SK-N-SH (cell line): ENCODE measurements at regions not wholly inside any gene's neighbourhood (a gene's known extent, or its start where the extent isn't known, plus 50 kb on each side); places are given as distances from the start of the nearest gene placed in this dataset.

Source experiments
- CTCF ChIA-PET: fragments of 300-600, 350-600 bp; formaldehyde crosslinking; extraction: SDS; loops from one replicate; lab custom pipeline; 2021; lab: Yijun Ruan, JAX
- POLR2A ChIA-PET: fragments of 350-600 bp; sonication (Branson Sonifier 250); formaldehyde crosslinking; extraction: SDS; loops from one replicate; lab custom pipeline; 2020; ENCODE audit warnings: antibody characterized with exemption, inconsistent platforms; lab: Yijun Ruan, JAX
- DNase-seq: peaks from one replicate; pipeline ENCODE4 v3.0.0; 2012
- H2AFZ ChIP-seq: fragments of 200-600 bp; sonication (generic); 2 replicates; pipeline ENCODE4 v1.8.1; 2016; ENCODE audit warnings: antibody characterized with exemption, mild to moderate bottlenecking, low read depth
- H3F3A ChIP-seq: fragments of 200-600 bp; sonication (generic); replicated peaks from 2 replicates; pipeline ENCODE3; 2016; ENCODE audit warnings: antibody characterized with exemption, mild to moderate bottlenecking; ENCODE audit not compliant: insufficient read depth
- H3K27ac ChIP-seq, 2 experiments: fragments of 200-500 bp in 1 of 2; fragments of 200-600 bp in 1 of 2; sonication (Bioruptor generic) in 1 of 2; sonication (generic), shearing (Covaris generic) in 1 of 2; 2 replicates each; pipeline versions ENCODE4 v1.5.1 to v1.6.1; 2014 to 2016; ENCODE audit warnings: low read depth in 2 of 2, inconsistent platforms in 1 of 2, low read length in 1 of 2, mild to moderate bottlenecking in 1 of 2, mixed read lengths in 1 of 2
- H3K27me3 ChIP-seq: fragments of 200-600 bp; sonication (generic), shearing (Covaris generic); 2 replicates; pipeline ENCODE4 v1.6.1; 2016; ENCODE audit warnings: mixed run types; ENCODE audit not compliant: insufficient read depth
- H3K36me3 ChIP-seq, 2 experiments: fragments of 200-500 bp in 1 of 2; fragments of 200-600 bp in 1 of 2; sonication (Bioruptor generic) in 1 of 2; sonication (generic) in 1 of 2; replicated peaks in 1 of 2; 2 replicates each; pipeline versions ENCODE3 to v1.5.1; 2014 to 2016; ENCODE audit warnings: low read length in 1 of 2, mild to moderate bottlenecking in 1 of 2; ENCODE audit not compliant: insufficient read depth in 2 of 2, control insufficient read depth in 1 of 2
- H3K4me1 ChIP-seq, 2 experiments: fragments of 200-500 bp in 1 of 2; fragments of 200-600 bp in 1 of 2; sonication (Bioruptor generic) in 1 of 2; sonication (generic), shearing (Covaris generic) in 1 of 2; 2 replicates each; pipeline versions ENCODE4 v1.5.1 to v1.6.1; 2014 to 2016; ENCODE audit warnings: low read depth in 1 of 2, low read length in 1 of 2, mixed run types in 1 of 2; ENCODE audit not compliant: insufficient read depth in 2 of 2, control insufficient read depth in 1 of 2
- H3K4me2 ChIP-seq: fragments of 200-600 bp; sonication (generic), shearing (Covaris generic); 2 replicates; pipeline ENCODE4 v1.6.1; 2017; ENCODE audit warnings: mixed run types
- H3K4me3 ChIP-seq, 2 experiments: fragments of 200-500 bp in 1 of 2; fragments of 200-600 bp in 1 of 2; sonication (Bioruptor generic) in 1 of 2; sonication (generic), shearing (Covaris generic) in 1 of 2; 2 replicates each; pipeline versions ENCODE4 v1.5.1 to v1.8.1; 2014 to 2016; ENCODE audit warnings: low read depth in 2 of 2, inconsistent platforms in 1 of 2, low read length in 1 of 2, mild to moderate bottlenecking in 1 of 2, mixed read lengths in 1 of 2, moderate library complexity in 1 of 2
- H3K79me2 ChIP-seq: fragments of 200-600 bp; sonication (generic); 2 replicates; pipeline ENCODE4 v1.8.1; 2017; ENCODE audit warnings: mild to moderate bottlenecking; ENCODE audit not compliant: insufficient read depth
- H3K9ac ChIP-seq: fragments of 200-600 bp; sonication (generic); 2 replicates; pipeline ENCODE4 v1.6.1; 2017; ENCODE audit warnings: mixed run types
- H3K9me2 ChIP-seq: fragments of 200-600 bp; sonication (generic); 2 replicates; pipeline ENCODE4 v1.6.1; 2017; ENCODE audit warnings: mixed run types
- H3K9me3 ChIP-seq: fragments of 200-600 bp; sonication (generic); 2 replicates; pipeline ENCODE4 v1.6.1; 2017; ENCODE audit warnings: mixed run types, mild to moderate bottlenecking, moderate library complexity
- H4K20me1 ChIP-seq: fragments of 200-600 bp; sonication (generic); 2 replicates; pipeline ENCODE4 v1.6.1; 2017; ENCODE audit warnings: mild to moderate bottlenecking, mixed run types; ENCODE audit not compliant: insufficient read depth
- CHD2 ChIP-seq: fragments of 150-350 bp; IDR thresholded peaks from 2 replicates; pipeline ENCODE4 v1.6.1; 2018; ENCODE audit warnings: low read length; ENCODE audit not compliant: partially characterized antibody
- CTCF ChIP-seq: fragments of 200-600 bp; sonication (generic); IDR thresholded peaks from 2 replicates; pipeline ENCODE4 v1.6.1; 2017; ENCODE audit warnings: antibody characterized with exemption, mild to moderate bottlenecking, moderate library complexity
- EZH2phosphoT487 ChIP-seq: fragments of 200-600 bp; sonication (generic); IDR thresholded peaks from 2 replicates; pipeline ENCODE4 v1.6.1; 2017; ENCODE audit warnings: low read depth, mixed run types, mild to moderate bottlenecking, antibody characterized with exemption, moderate library complexity, borderline replicate concordance
- FOXJ3 ChIP-seq: sonication (generic); formaldehyde crosslinking; IDR thresholded peaks from 2 replicates; pipeline ENCODE4 v1.5.1; 2020; ENCODE audit warnings: mild to moderate bottlenecking, missing genetic modification reagents
- GABPA ChIP-seq: IDR thresholded peaks from 2 replicates; pipeline ENCODE4 v1.4.0; 2012; ENCODE audit warnings: low read depth, mild to moderate bottlenecking
- MAX ChIP-seq: IDR thresholded peaks from 2 replicates; pipeline ENCODE4 v1.4.0; 2012; ENCODE audit warnings: low read depth
- MXI1 ChIP-seq: IDR thresholded peaks from 2 replicates; pipeline ENCODE4 v1.6.1; 2012; ENCODE audit warnings: mild to moderate bottlenecking, low read depth, low read length, improper control_type of control experiment
- POLR2AphosphoS5 ChIP-seq: IDR thresholded peaks from 2 replicates; pipeline ENCODE4 v1.6.1; 2012; ENCODE audit warnings: low read depth, low read length
- RAD21 ChIP-seq: IDR thresholded peaks from 2 replicates; pipeline ENCODE4 v1.6.1; 2012; ENCODE audit warnings: mild to moderate bottlenecking, low read length
- RCOR1 ChIP-seq: fragments of 150-350 bp; IDR thresholded peaks from 2 replicates; pipeline ENCODE4 v1.6.1; 2017; ENCODE audit warnings: antibody characterized with exemption, low read length
- SMC3 ChIP-seq: IDR thresholded peaks from 2 replicates; pipeline ENCODE4 v1.6.1; 2012; ENCODE audit warnings: low read depth, low read length, improper control_type of control experiment
- TCF12 ChIP-seq: IDR thresholded peaks from 2 replicates; pipeline ENCODE4 v1.4.0; 2012
- WGBS: methylation state at CpG from one replicate; pipeline ENCODE4 v1.1.6; 2017; ENCODE audit warnings: low lambda C conversion rate; 5-methylcytosine and 5-hydroxymethylcytosine counted together
- TF ChIP-seq, protein P1 (sequence below): IDR thresholded peaks from 2 replicates; pipeline ENCODE4; 2012

GRCh38 chr4:175456131-175456530 is 355.9 kb downstream of the GPM6A start:
- Histone ChIP-seq H3K36me3 (peaks cover 0 to 5% of the 10 kb centered on the region in 2 experiments), H3K9ac (no peak overlapping the region), H3K4me3 (no peak overlapping the region), H3K9me3 (no peaks in the 10 kb centered on the region), H3K9me2 (no peaks in the 10 kb centered on the region), H3K4me2 (no peak overlapping the region), H2AFZ (no peak overlapping the region), H3F3A (peaks cover 4% of the 10 kb centered on the region), H3K4me1 (peaks cover 0 to 6% of the 10 kb centered on the region in 2 experiments; a peak in 2 of 4 replicates), H3K27ac (no peak overlapping the region), H3K79me2 (no peaks in the 10 kb centered on the region), H3K27me3 (no peaks in the 10 kb centered on the region), H4K20me1 (no peaks in the 10 kb centered on the region)
- ChIA-PET CTCF (no interaction called here), POLR2A (no interaction called here)
- DNase-seq: no peak
- TF ChIP-seq GABPA (no peak), RAD21 (no peak)
- TF ChIP-seq, protein P1, sequence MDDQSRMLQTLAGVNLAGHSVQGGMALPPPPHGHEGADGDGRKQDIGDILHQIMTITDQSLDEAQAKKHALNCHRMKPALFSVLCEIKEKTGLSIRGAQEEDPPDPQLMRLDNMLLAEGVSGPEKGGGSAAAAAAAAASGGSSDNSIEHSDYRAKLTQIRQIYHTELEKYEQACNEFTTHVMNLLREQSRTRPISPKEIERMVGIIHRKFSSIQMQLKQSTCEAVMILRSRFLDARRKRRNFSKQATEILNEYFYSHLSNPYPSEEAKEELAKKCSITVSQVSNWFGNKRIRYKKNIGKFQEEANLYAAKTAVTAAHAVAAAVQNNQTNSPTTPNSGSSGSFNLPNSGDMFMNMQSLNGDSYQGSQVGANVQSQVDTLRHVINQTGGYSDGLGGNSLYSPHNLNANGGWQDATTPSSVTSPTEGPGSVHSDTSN: no peak

DNA sequence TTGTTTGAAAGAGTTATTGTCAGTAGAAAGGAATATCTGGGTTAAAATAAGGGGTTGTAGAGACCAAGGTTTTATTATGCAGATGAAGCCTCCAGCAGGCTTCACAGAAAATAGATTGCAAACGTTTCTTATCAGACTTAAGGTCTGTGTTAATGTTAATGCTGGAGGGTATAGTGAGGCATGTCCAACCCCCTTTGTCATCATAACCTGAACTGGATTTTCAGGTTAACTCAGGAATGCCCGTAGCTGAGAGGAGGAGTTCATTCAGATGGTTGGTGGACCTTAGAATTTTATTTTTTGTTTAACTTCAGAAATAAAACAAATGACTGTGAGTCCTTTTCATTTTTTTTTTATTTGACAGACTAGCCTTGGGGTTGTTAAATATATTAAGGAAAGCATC is 354.1 kb downstream of the GPM6A start:
- Histone ChIP-seq H3K79me2 (no peaks in the 10 kb centered on the region), H3K9me2 (no peaks in the 10 kb centered on the region), H3K4me3 (no peak overlapping the region), H3K27ac (no peak overlapping the region), H3F3A (peaks cover 4% of the 10 kb centered on the region), H3K4me2 (no peak overlapping the region), H3K4me1 (peaks cover 0 to 6% of the 10 kb centered on the region in 2 experiments; a peak in 2 of 4 replicates), H3K36me3 (peaks cover 0 to 5% of the 10 kb centered on the region in 2 experiments), H3K27me3 (no peaks in the 10 kb centered on the region), H2AFZ (no peak overlapping the region), H3K9ac (no peak overlapping the region), H4K20me1 (no peaks in the 10 kb centered on the region), H3K9me3 (no peaks in the 10 kb centered on the region)
- ChIA-PET CTCF (no interaction called here), POLR2A (no interaction called here)
- no peak for DNase-seq
- TF ChIP-seq GABPA (no peak), RCOR1 (no peak), RAD21 (no peak), MXI1 (no peak), CHD2 (no peak), EZH2phosphoT487 (no peak), MAX (no peak), CTCF (no peak), SMC3 (no peak), POLR2AphosphoS5 (no peak), FOXJ3 (CRISPR knock-in tag) (no peak), TCF12 (no peak)
- WGBS: 31% methylated on average over 2 of the region's 2 CpGs
